ENCODE measurements at regions not wholly inside any gene's neighbourhood (a gene's known extent, or its start where the extent isn't known, plus 50 kb on each side); places are given as distances from the start of the nearest gene placed in this dataset.
"Not testable (repeated sequence)": the region's sequence is repeated elsewhere in the genome, so short reads cannot be mapped to it uniquely, and the experiment has no call there.

- H3K4me1 Mint-ChIP-seq (ENCODE audit: low read depth) = no peaks in the 10 kb centered on the region
- H3K36me3 Mint-ChIP-seq (ENCODE audit: low read depth) = no peaks in the 10 kb centered on the region
- no peak overlapping the region for H3K4me3 Mint-ChIP-seq (ENCODE audit: low read depth)
- H3K27me3 Mint-ChIP-seq (ENCODE audit: low read depth) = peaks cover 2% of the 10 kb centered on the region
- intact Hi-C loops (cut with micrococcal nuclease) = no loop called here
- no peaks in the 10 kb centered on the region for H3K9me3 Mint-ChIP-seq
- no peak for DNase-seq (ENCODE audit: low spot score)
- no peak overlapping the region for H3K27ac Mint-ChIP-seq
Measured at GRCh38 chr19:30287259-30287658, 84.9 kb upstream of the ZNF536 start.

GRCh38 chr19:30287973-30288372 is 84.2 kb upstream of the ZNF536 start:
- intact Hi-C loops (cut with micrococcal nuclease) = no loop called here
- Mint-ChIP-seq H3K9me3 (no peaks in the 10 kb centered on the region), H3K27me3 (ENCODE audit: low read depth) (no peaks in the 10 kb centered on the region), H3K36me3 (ENCODE audit: low read depth) (no peaks in the 10 kb centered on the region), H3K4me1 (ENCODE audit: low read depth) (no peaks in the 10 kb centered on the region), H3K4me3 (ENCODE audit: low read depth) (no peak overlapping the region), H3K27ac (no peak overlapping the region)
- DNase-seq (ENCODE audit: low spot score) = no peak

GRCh38 chr19:30288911-30289310 is 83.3 kb upstream of the ZNF536 start:
- intact Hi-C loops (cut with micrococcal nuclease) = no loop called here
- Mint-ChIP-seq H3K36me3 (ENCODE audit: low read depth) (no peaks in the 10 kb centered on the region), H3K9me3 (no peaks in the 10 kb centered on the region), H3K27me3 (ENCODE audit: low read depth) (no peaks in the 10 kb centered on the region), H3K4me1 (ENCODE audit: low read depth) (no peaks in the 10 kb centered on the region), H3K27ac (no peak overlapping the region), H3K4me3 (ENCODE audit: low read depth) (no peak overlapping the region)
- DNase-seq (ENCODE audit: low spot score) = no peak

- intact Hi-C loops (cut with micrococcal nuclease) = no loop called here
- H3K27me3 Mint-ChIP-seq (ENCODE audit: low read depth) = no peaks in the 10 kb centered on the region
Measured at GRCh38 chr19:30289336-30289735, 82.8 kb upstream of the ZNF536 start.

GRCh38 chr19:30290805-30291204 is 81.4 kb upstream of the ZNF536 start:
- H3K36me3 Mint-ChIP-seq (ENCODE audit: low read depth); H3K9me3 Mint-ChIP-seq; H3K27me3 Mint-ChIP-seq (ENCODE audit: low read depth); H3K27ac Mint-ChIP-seq; DNase-seq (ENCODE audit: low spot score); intact Hi-C loops (cut with micrococcal nuclease); H3K4me3 Mint-ChIP-seq (ENCODE audit: low read depth); H3K4me1 Mint-ChIP-seq (ENCODE audit: low read depth): not testable (repeated sequence)

More at GRCh38 chr19:30289336-30289735, 82.8 kb upstream of the ZNF536 start:
- Mint-ChIP-seq H3K27ac (no peak overlapping the region), H3K4me3 (ENCODE audit: low read depth) (no peak overlapping the region), H3K9me3 (no peaks in the 10 kb centered on the region), H3K36me3 (ENCODE audit: low read depth) (no peaks in the 10 kb centered on the region), H3K4me1 (ENCODE audit: low read depth) (no peaks in the 10 kb centered on the region)
- DNase-seq (ENCODE audit: low spot score) = no peak

- Mint-ChIP-seq H3K27ac (no peak overlapping the region), H3K4me1 (ENCODE audit: low read depth) (no peaks in the 10 kb centered on the region), H3K36me3 (ENCODE audit: low read depth) (no peaks in the 10 kb centered on the region), H3K9me3 (no peaks in the 10 kb centered on the region), H3K27me3 (ENCODE audit: low read depth) (no peaks in the 10 kb centered on the region), H3K4me3 (ENCODE audit: low read depth) (no peak overlapping the region)
- intact Hi-C loops (cut with micrococcal nuclease) = no loop called here
- no peak for DNase-seq (ENCODE audit: low spot score)
Measured at GRCh38 chr19:30293051-30293785, 79.0 kb upstream of the ZNF536 start.

- no peak overlapping the region for H3K27ac Mint-ChIP-seq
- intact Hi-C loops (cut with micrococcal nuclease) = no loop called here
Measured at GRCh38 chr19:30297969-30298368, 74.2 kb upstream of the ZNF536 start.

GRCh38 chr19:30303131-30303654 is 69.0 kb upstream of the ZNF536 start:
- intact Hi-C loops (cut with micrococcal nuclease) = no loop called here
- no peaks in the 10 kb centered on the region for H3K9me3 Mint-ChIP-seq
- no peaks in the 10 kb centered on the region for H3K4me1 Mint-ChIP-seq (ENCODE audit: low read depth)
- DNase-seq (ENCODE audit: low spot score) = no peak
- no peaks in the 10 kb centered on the region for H3K36me3 Mint-ChIP-seq (ENCODE audit: low read depth)
- H3K4me3 Mint-ChIP-seq (ENCODE audit: low read depth) = no peak overlapping the region
- no peak overlapping the region for H3K27ac Mint-ChIP-seq
- no peaks in the 10 kb centered on the region for H3K27me3 Mint-ChIP-seq (ENCODE audit: low read depth)

More at GRCh38 chr19:30297969-30298368, 74.2 kb upstream of the ZNF536 start:
- H3K4me1 Mint-ChIP-seq (ENCODE audit: low read depth) = no peaks in the 10 kb centered on the region
- no peak for DNase-seq (ENCODE audit: low spot score)
- H3K4me3 Mint-ChIP-seq (ENCODE audit: low read depth) = no peak overlapping the region
- no peaks in the 10 kb centered on the region for H3K9me3 Mint-ChIP-seq
- H3K36me3 Mint-ChIP-seq (ENCODE audit: low read depth) = no peaks in the 10 kb centered on the region
- no peaks in the 10 kb centered on the region for H3K27me3 Mint-ChIP-seq (ENCODE audit: low read depth)

- H3K9me3 Mint-ChIP-seq = no peaks in the 10 kb centered on the region
- no peak overlapping the region for H3K4me3 Mint-ChIP-seq (ENCODE audit: low read depth)
- no peak for DNase-seq (ENCODE audit: low spot score)
- H3K4me1 Mint-ChIP-seq (ENCODE audit: low read depth) = no peaks in the 10 kb centered on the region
- no peaks in the 10 kb centered on the region for H3K27me3 Mint-ChIP-seq (ENCODE audit: low read depth)
- intact Hi-C loops (cut with micrococcal nuclease) = no loop called here
- H3K36me3 Mint-ChIP-seq (ENCODE audit: low read depth) = no peaks in the 10 kb centered on the region
- no peak overlapping the region for H3K27ac Mint-ChIP-seq
Measured at GRCh38 chr19:30304540-30304939, 67.6 kb upstream of the ZNF536 start.

GRCh38 chr19:30305346-30306060 is 66.7 kb upstream of the ZNF536 start:
- no peaks in the 10 kb centered on the region for H3K36me3 Mint-ChIP-seq (ENCODE audit: low read depth)
- no peak overlapping the region for H3K27ac Mint-ChIP-seq
- DNase-seq (ENCODE audit: low spot score) = no peak
- H3K4me3 Mint-ChIP-seq (ENCODE audit: low read depth) = no peak overlapping the region
- intact Hi-C loops (cut with micrococcal nuclease) = no loop called here
- no peaks in the 10 kb centered on the region for H3K4me1 Mint-ChIP-seq (ENCODE audit: low read depth)
- no peaks in the 10 kb centered on the region for H3K27me3 Mint-ChIP-seq (ENCODE audit: low read depth)
- H3K9me3 Mint-ChIP-seq = no peaks in the 10 kb centered on the region

GRCh38 chr19:30307191-30307974 is 64.8 kb upstream of the ZNF536 start:
- no peaks in the 10 kb centered on the region for H3K9me3 Mint-ChIP-seq

GRCh38 chr19:30309176-30309575 is 63.0 kb upstream of the ZNF536 start:
- DNase-seq (ENCODE audit: low spot score) = no peak
- Mint-ChIP-seq H3K4me1 (ENCODE audit: low read depth) (no peaks in the 10 kb centered on the region), H3K27ac (no peak overlapping the region), H3K36me3 (ENCODE audit: low read depth) (no peaks in the 10 kb centered on the region), H3K4me3 (ENCODE audit: low read depth) (no peak overlapping the region), H3K27me3 (ENCODE audit: low read depth) (no peaks in the 10 kb centered on the region), H3K9me3 (no peaks in the 10 kb centered on the region)
- intact Hi-C loops (cut with micrococcal nuclease) = no loop called here

More at GRCh38 chr19:30307191-30307974, 64.8 kb upstream of the ZNF536 start:
- no peak overlapping the region for H3K4me3 Mint-ChIP-seq (ENCODE audit: low read depth)
- intact Hi-C loops (cut with micrococcal nuclease) = no loop called here
- H3K27me3 Mint-ChIP-seq (ENCODE audit: low read depth) = no peaks in the 10 kb centered on the region
- DNase-seq (ENCODE audit: low spot score) = no peak
- no peak overlapping the region for H3K27ac Mint-ChIP-seq
- H3K36me3 Mint-ChIP-seq (ENCODE audit: low read depth) = no peaks in the 10 kb centered on the region
- H3K4me1 Mint-ChIP-seq (ENCODE audit: low read depth) = no peaks in the 10 kb centered on the region
